DND-41 (cell line): ENCODE measurements at regions not wholly inside any gene's neighbourhood (a gene's known extent, or its start where the extent isn't known, plus 50 kb on each side); places are given as distances from the start of the nearest gene placed in this dataset.

Experiments
- ATAC-seq: fragments of 200-7000 bp; cut with Tn5 transposase; 3 replicates; pipeline ENCODE4 v1.9.1; 2021; ENCODE audit warnings: low read depth; ENCODE audit not compliant: insufficient read depth
- DNase-seq: peaks from one replicate; pipeline ENCODE4 v3.0.0-alpha.2; 2020
- H2AFZ ChIP-seq: 2 replicates; pipeline ENCODE4 v1.6.0; 2012; ENCODE audit warnings: low read depth, low read length
- H3K27ac ChIP-seq: 2 replicates; pipeline ENCODE4 v1.5.1; 2012; ENCODE audit warnings: low read length, inconsistent platforms
- H3K27me3 ChIP-seq: fragments of 200-600 bp; sonication (generic); 2 replicates; pipeline ENCODE4 v1.6.0; 2012; ENCODE audit warnings: low read length, mild to moderate bottlenecking, inconsistent platforms; ENCODE audit not compliant: insufficient read depth, poor library complexity
- H3K36me3 ChIP-seq: 2 replicates; pipeline ENCODE4 v1.5.1; 2012; ENCODE audit warnings: low read length, inconsistent platforms; ENCODE audit not compliant: insufficient read depth
- H3K4me1 ChIP-seq: 2 replicates; pipeline ENCODE4 v1.5.1; 2012; ENCODE audit warnings: mild to moderate bottlenecking, low read length; ENCODE audit not compliant: insufficient read depth
- H3K4me2 ChIP-seq: 2 replicates; pipeline ENCODE4 v1.6.0; 2012; ENCODE audit warnings: mild to moderate bottlenecking, moderate library complexity, low read length, inconsistent platforms; ENCODE audit not compliant: insufficient read depth
- H3K4me3 ChIP-seq, 2 experiments: fragments of 200-600 bp in 1 of 2; shearing (Covaris generic) in 1 of 2; 2 replicates each; pipeline ENCODE4 v1.5.1; 2012 to 2016; ENCODE audit warnings: inconsistent platforms in 2 of 2, low read length in 2 of 2, mild to moderate bottlenecking in 2 of 2, low read depth in 1 of 2, moderate library complexity in 1 of 2
- H3K79me2 ChIP-seq: 2 replicates; pipeline ENCODE4 v1.6.0; 2012; ENCODE audit warnings: low read length, inconsistent platforms; ENCODE audit not compliant: insufficient read depth
- H3K9ac ChIP-seq: 2 replicates; pipeline ENCODE4 v1.6.0; 2012; ENCODE audit warnings: low read depth, mild to moderate bottlenecking, inconsistent platforms, low read length, moderate library complexity
- H3K9me3 ChIP-seq: 2 replicates; pipeline ENCODE4 v1.5.1; 2012; ENCODE audit warnings: low read length, moderate library complexity, mild to moderate bottlenecking, inconsistent platforms; ENCODE audit not compliant: insufficient read depth, severe bottlenecking
- H4K20me1 ChIP-seq: 2 replicates; pipeline ENCODE4 v1.6.0; 2012; ENCODE audit warnings: low read length; ENCODE audit not compliant: insufficient read depth
- CTCF ChIP-seq: IDR thresholded peaks from 2 replicates; pipeline ENCODE4 v1.5.1; 2012; ENCODE audit warnings: borderline replicate concordance, low read length, moderate library complexity, mild to moderate bottlenecking; ENCODE audit not compliant: poor library complexity, severe bottlenecking; ENCODE audit errors: extremely low read depth
- EZH2 ChIP-seq: IDR thresholded peaks from 3 replicates; pipeline ENCODE4 v1.6.1; 2012; ENCODE audit warnings: borderline replicate concordance, low read depth, mild to moderate bottlenecking, moderate library complexity, low read length, inconsistent platforms; ENCODE audit not compliant: severe bottlenecking

GRCh38 chrX:79573760-79574159 is 206.6 kb upstream of the ITM2A start:
- no peak overlapping the region for H3K27ac ChIP-seq
- H3K27me3 ChIP-seq, result no peaks in the 10 kb centered on the region
- no peak overlapping the region for H2AFZ ChIP-seq
- H3K79me2 ChIP-seq, result no peaks in the 10 kb centered on the region
- DNase-seq, result no peak
- ATAC-seq, result no peak
- H3K4me1 ChIP-seq, result no peaks in the 10 kb centered on the region
- TF ChIP-seq EZH2 (no peak), CTCF (no peak)
- no peak overlapping the region for H3K4me2 ChIP-seq
- H4K20me1 ChIP-seq, result no peaks in the 10 kb centered on the region
- H3K4me3 ChIP-seq, result no peak overlapping the region
- H3K36me3 ChIP-seq, result no peaks in the 10 kb centered on the region
- H3K9me3 ChIP-seq, result no peaks in the 10 kb centered on the region
- H3K9ac ChIP-seq, result no peak overlapping the region

GRCh38 chrX:79572566-79572965 is 205.4 kb upstream of the ITM2A start:
- TF ChIP-seq EZH2 (no peak), CTCF (no peak)

GRCh38 chrX:79570524-79571240 is 203.5 kb upstream of the ITM2A start:
- H3K9me3 ChIP-seq, result no peaks in the 10 kb centered on the region
- no peak overlapping the region for H3K9ac ChIP-seq
- no peak overlapping the region for H2AFZ ChIP-seq
- no peaks in the 10 kb centered on the region for H3K27me3 ChIP-seq
- no peaks in the 10 kb centered on the region for H4K20me1 ChIP-seq
- no peaks in the 10 kb centered on the region for H3K36me3 ChIP-seq
- no peaks in the 10 kb centered on the region for H3K79me2 ChIP-seq
- TF ChIP-seq EZH2 (no peak), CTCF (no peak)
- ATAC-seq (no peak), DNase-seq (no peak)
- no peak overlapping the region for H3K4me2 ChIP-seq
- H3K4me1 ChIP-seq, result no peaks in the 10 kb centered on the region
- H3K27ac ChIP-seq, result no peak overlapping the region
- H3K4me3 ChIP-seq, result no peak overlapping the region

More at GRCh38 chrX:79572566-79572965, 205.4 kb upstream of the ITM2A start:
- Histone ChIP-seq H3K27ac (no peak overlapping the region), H3K4me2 (no peak overlapping the region), H2AFZ (no peak overlapping the region), H3K79me2 (no peaks in the 10 kb centered on the region), H4K20me1 (no peaks in the 10 kb centered on the region), H3K4me3 (no peak overlapping the region), H3K9ac (no peak overlapping the region), H3K4me1 (no peaks in the 10 kb centered on the region), H3K9me3 (no peaks in the 10 kb centered on the region), H3K36me3 (no peaks in the 10 kb centered on the region), H3K27me3 (no peaks in the 10 kb centered on the region)
- DNase-seq (no peak), ATAC-seq (no peak)
